ENCODE measurements at regions not wholly inside any gene's neighbourhood (a gene's known extent, or its start where the extent isn't known, plus 50 kb on each side); places are given as distances from the start of the nearest gene placed in this dataset.
A peak's percentile ranks its signal among the peaks of the same experiment; 100 is the strongest.

DNA sequence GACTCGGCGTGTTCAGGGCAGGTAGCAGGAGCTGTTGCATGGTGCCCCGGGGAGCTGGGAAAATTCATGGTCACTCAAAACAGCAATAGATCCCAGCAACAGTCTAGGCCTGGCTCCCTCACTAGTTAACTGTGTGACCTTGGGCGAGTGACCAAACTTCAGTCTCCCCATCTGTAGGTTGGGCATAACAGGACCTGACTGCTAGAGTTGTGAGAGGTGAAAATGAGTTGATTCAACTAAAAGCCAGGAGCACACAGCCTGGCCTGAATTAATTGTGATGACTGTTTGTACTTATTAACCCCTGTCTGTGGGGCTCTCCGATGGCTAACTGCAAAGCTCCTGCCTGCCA, 306.9 kb downstream of the SOX9 start:
- Mint-ChIP-seq H3K27me3 (ENCODE audit: unreplicated experiment) (no peaks in the 10 kb centered on the region), H3K4me1 (ENCODE audit: unreplicated experiment) (peaks cover 20% of the 10 kb centered on the region), H3K36me3 (ENCODE audit: unreplicated experiment) (no peaks in the 10 kb centered on the region), H3K4me3 (ENCODE audit: unreplicated experiment) (no peak overlapping the region), H3K27ac (ENCODE audit: unreplicated experiment) (no peak overlapping the region), H3K9me3 (ENCODE audit: unreplicated experiment) (no peaks in the 10 kb centered on the region)
- DNase-seq (ENCODE audit: extremely low spot score, unreplicated experiment) = no peak
- TF ChIP-seq, protein P1, sequence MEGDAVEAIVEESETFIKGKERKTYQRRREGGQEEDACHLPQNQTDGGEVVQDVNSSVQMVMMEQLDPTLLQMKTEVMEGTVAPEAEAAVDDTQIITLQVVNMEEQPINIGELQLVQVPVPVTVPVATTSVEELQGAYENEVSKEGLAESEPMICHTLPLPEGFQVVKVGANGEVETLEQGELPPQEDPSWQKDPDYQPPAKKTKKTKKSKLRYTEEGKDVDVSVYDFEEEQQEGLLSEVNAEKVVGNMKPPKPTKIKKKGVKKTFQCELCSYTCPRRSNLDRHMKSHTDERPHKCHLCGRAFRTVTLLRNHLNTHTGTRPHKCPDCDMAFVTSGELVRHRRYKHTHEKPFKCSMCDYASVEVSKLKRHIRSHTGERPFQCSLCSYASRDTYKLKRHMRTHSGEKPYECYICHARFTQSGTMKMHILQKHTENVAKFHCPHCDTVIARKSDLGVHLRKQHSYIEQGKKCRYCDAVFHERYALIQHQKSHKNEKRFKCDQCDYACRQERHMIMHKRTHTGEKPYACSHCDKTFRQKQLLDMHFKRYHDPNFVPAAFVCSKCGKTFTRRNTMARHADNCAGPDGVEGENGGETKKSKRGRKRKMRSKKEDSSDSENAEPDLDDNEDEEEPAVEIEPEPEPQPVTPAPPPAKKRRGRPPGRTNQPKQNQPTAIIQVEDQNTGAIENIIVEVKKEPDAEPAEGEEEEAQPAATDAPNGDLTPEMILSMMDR (IDR thresholded peaks at IDR 0.05) = no peak

DNA sequence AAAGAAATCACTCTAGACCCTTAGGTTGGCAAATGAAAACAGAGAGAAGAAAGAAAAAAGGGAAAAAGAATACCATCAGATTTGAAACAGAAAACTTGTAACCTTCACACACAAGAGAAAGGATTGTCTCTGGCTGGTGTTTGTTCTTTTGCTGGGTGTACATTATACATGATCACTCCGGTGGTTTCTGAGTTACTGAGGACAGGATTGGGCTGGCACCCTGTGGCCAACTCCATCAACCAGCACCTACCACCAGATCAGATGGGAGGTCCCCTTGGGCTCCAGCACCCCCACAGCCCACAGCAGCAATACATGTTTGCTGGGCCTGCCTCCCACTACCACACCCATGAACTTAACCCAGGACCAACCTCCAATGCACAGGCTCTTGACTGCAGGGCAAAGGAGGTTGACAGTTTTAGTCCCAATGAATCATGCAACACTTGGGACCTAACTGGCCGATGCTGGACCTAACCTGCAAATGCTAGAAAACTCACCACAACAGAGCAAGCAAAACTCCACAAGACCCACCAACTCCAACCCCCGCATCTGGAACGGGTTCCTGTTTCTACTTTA, 308.3 kb downstream of the SOX9 start:
- TF ChIP-seq, protein P1 (IDR thresholded peaks at IDR 0.05) = no peak
- Mint-ChIP-seq H3K27ac (ENCODE audit: unreplicated experiment) (no peak overlapping the region), H3K36me3 (ENCODE audit: unreplicated experiment) (no peaks in the 10 kb centered on the region), H3K4me3 (ENCODE audit: unreplicated experiment) (no peak overlapping the region), H3K9me3 (ENCODE audit: unreplicated experiment) (no peaks in the 10 kb centered on the region), H3K4me1 (ENCODE audit: unreplicated experiment) (peaks cover 16% of the 10 kb centered on the region), H3K27me3 (ENCODE audit: unreplicated experiment) (no peaks in the 10 kb centered on the region)
- DNase-seq (ENCODE audit: extremely low spot score, unreplicated experiment) = no peak

DNA sequence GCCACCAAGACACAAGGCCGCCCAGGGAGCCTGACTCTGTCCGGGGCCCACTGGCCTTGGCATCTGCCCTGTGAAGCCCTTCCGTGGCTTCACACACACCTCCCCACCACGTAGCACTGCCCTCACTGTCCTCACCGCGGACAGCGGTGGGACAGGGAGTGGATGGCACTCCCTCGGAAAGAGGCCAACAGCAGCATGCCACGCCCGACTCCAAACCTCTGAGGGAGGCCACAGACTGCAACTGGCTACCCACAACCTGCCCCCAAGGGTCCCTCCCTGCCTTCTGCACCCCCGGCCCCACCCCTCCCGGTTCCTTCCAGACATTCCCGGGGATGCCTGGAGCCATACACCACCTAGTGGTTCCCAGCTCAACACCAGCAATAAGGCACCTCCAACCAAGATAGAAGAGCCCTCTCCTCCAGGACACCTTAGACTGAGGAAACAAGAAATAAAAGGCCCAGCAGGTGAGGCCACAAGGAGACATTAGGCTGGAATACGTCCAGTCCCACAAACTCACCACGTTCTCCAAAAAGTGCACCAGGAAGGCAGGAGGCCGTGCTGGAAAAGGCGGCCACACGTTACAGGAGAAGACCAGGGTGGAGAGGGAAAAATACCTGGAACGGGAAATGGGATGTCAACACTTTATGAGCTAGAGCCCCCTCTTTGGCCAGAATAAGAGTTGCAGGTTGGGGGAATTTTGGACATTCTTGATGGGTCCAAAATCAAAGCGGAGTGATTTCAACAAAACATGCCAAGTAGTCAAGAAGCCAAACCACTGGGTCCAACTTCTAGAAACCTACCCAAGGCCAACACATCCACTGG, 310.0 kb downstream of the SOX9 start:
- no peak overlapping the region for H3K27ac Mint-ChIP-seq (ENCODE audit: unreplicated experiment)
- H3K9me3 Mint-ChIP-seq (ENCODE audit: unreplicated experiment) = no peaks in the 10 kb centered on the region
- H3K4me1 Mint-ChIP-seq (ENCODE audit: unreplicated experiment) = peaks cover 12% of the 10 kb centered on the region
- TF ChIP-seq, protein P1 (IDR thresholded peaks at IDR 0.05) = peak; percentile 10
- H3K36me3 Mint-ChIP-seq (ENCODE audit: unreplicated experiment) = no peaks in the 10 kb centered on the region
- DNase-seq (ENCODE audit: extremely low spot score, unreplicated experiment) = no peak
- no peak overlapping the region for H3K4me3 Mint-ChIP-seq (ENCODE audit: unreplicated experiment)
- H3K27me3 Mint-ChIP-seq (ENCODE audit: unreplicated experiment) = no peaks in the 10 kb centered on the region

DNA sequence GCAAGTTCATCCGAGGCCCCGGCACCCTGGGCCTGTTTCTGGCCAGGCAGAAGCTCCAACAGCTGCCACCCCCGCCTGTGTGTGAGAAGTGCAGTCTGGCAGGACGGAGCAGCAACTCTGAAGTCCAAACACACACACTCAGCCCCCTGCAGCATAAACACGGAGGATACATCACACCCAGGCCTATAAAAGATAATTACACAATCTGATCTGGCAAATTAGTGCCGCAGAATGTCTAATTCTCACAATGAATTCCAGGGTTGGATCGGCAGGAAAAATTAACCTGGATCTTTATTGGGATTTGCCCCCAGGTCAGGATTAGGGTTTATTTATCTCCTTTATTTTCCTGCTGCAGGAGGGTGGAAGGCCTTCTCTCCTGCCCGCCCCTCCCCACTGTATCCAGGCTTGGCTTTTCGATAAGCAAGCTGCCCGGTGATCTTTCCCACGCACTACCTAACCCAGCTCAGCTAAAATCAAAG, 311.4 kb downstream of the SOX9 start:
- no peaks in the 10 kb centered on the region for H3K27me3 Mint-ChIP-seq (ENCODE audit: unreplicated experiment)
- H3K36me3 Mint-ChIP-seq (ENCODE audit: unreplicated experiment) = no peaks in the 10 kb centered on the region
- no peak for DNase-seq (ENCODE audit: extremely low spot score, unreplicated experiment)
- no peaks in the 10 kb centered on the region for H3K9me3 Mint-ChIP-seq (ENCODE audit: unreplicated experiment)
- TF ChIP-seq, protein P1 (IDR thresholded peaks at IDR 0.05) = no peak
- H3K4me3 Mint-ChIP-seq (ENCODE audit: unreplicated experiment) = no peak overlapping the region
- H3K27ac Mint-ChIP-seq (ENCODE audit: unreplicated experiment) = no peak overlapping the region
- peaks cover 12% of the 10 kb centered on the region for H3K4me1 Mint-ChIP-seq (ENCODE audit: unreplicated experiment)

DNA sequence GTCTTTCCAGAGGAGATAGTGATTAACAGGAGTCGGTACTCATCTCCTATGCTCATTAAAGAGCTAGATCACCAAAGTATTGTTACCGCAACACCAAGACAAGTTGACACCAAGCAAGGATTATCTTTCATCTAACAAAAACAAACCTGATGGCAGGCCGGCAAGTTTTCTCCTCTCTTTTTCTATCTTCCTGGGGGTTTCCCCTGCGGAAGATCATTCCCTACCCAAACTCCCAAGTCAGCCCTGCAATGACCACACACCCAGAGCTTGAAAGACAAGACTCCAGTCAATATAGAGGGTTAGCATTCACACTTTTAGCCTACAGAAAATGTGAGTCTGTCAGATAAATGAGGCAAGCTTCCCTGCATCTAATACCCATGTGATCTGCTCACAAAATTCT, 312.1 kb downstream of the SOX9 start:
- no peaks in the 10 kb centered on the region for H3K36me3 Mint-ChIP-seq (ENCODE audit: unreplicated experiment)
- peaks cover 12% of the 10 kb centered on the region for H3K4me1 Mint-ChIP-seq (ENCODE audit: unreplicated experiment)
- H3K27me3 Mint-ChIP-seq (ENCODE audit: unreplicated experiment) = no peaks in the 10 kb centered on the region
- no peaks in the 10 kb centered on the region for H3K9me3 Mint-ChIP-seq (ENCODE audit: unreplicated experiment)
- TF ChIP-seq, protein P1 (IDR thresholded peaks at IDR 0.05) = no peak
- DNase-seq (ENCODE audit: extremely low spot score, unreplicated experiment) = no peak
- no peak overlapping the region for H3K27ac Mint-ChIP-seq (ENCODE audit: unreplicated experiment)
- no peak overlapping the region for H3K4me3 Mint-ChIP-seq (ENCODE audit: unreplicated experiment)
